HEK293 (cell line): ENCODE measurements at regions not wholly inside any gene's neighbourhood (a gene's known extent, or its start where the extent isn't known, plus 50 kb on each side); places are given as distances from the start of the nearest gene placed in this dataset.

Source experiments
- CTCF ChIA-PET: fragments of 350-600 bp; formaldehyde crosslinking; extraction: SDS; loops from one replicate; lab custom pipeline; 2021; ENCODE audit warnings: antibody characterized with exemption; lab: Yijun Ruan, JAX
- POLR2A ChIA-PET: fragments of 300-600 bp; formaldehyde crosslinking; extraction: SDS; loops from one replicate; lab custom pipeline; 2020; ENCODE audit warnings: antibody characterized with exemption, inconsistent platforms; lab: Yijun Ruan, JAX
- H3K27ac ChIP-seq: fragments of 200-500 bp; sonication (Bioruptor generic); 2 replicates; pipeline ENCODE4 v1.5.1; 2014; ENCODE audit warnings: low read depth, low read length, control low read depth, inconsistent platforms; ENCODE audit errors: extremely low read depth
- H3K36me3 ChIP-seq, 2 experiments: fragments of 200-500 bp in 1 of 2; sonication (Bioruptor generic) in 1 of 2; 1 replicate in 1 of 2; 2 replicates in 1 of 2; pipeline ENCODE4 v1.5.1; 2014 to 2017; ENCODE audit warnings: inconsistent platforms in 2 of 2, low read length in 2 of 2; ENCODE audit not compliant: control insufficient read depth in 2 of 2, insufficient read depth in 1 of 2
- H3K4me1 ChIP-seq: fragments of 200-500 bp; sonication (Bioruptor generic); 2 replicates; pipeline ENCODE4 v1.5.1; 2014; ENCODE audit warnings: mild to moderate bottlenecking, low read length, inconsistent platforms; ENCODE audit not compliant: control insufficient read depth, insufficient read depth
- H3K4me3 ChIP-seq: 2 replicates; pipeline ENCODE4 v1.5.1; 2011; ENCODE audit warnings: low read depth, mild to moderate bottlenecking, control low read depth, low read length, moderate library complexity
- H3K9me3 ChIP-seq: fragments of 200-500 bp; sonication (Bioruptor generic); 2 replicates; pipeline ENCODE4 v1.5.1; 2014; ENCODE audit warnings: low read depth, low read length, inconsistent platforms; ENCODE audit not compliant: control insufficient read depth, insufficient read depth
- EGR2 ChIP-seq: fragments of 450-650 bp; formaldehyde crosslinking; IDR thresholded peaks from 2 replicates; pipeline ENCODE4 v1.5.1; 2016; ENCODE audit warnings: low read depth, missing biosample characterization, missing genetic modification characterization
- KLF7 ChIP-seq: fragments of 450-650 bp; formaldehyde crosslinking; IDR thresholded peaks from 2 replicates; pipeline ENCODE4 v1.5.1; 2016; ENCODE audit warnings: missing biosample characterization, missing genetic modification characterization, borderline replicate concordance
- PATZ1 ChIP-seq: fragments of 450-650 bp; formaldehyde crosslinking; IDR thresholded peaks from 2 replicates; pipeline ENCODE4 v1.5.1; 2016; ENCODE audit warnings: missing biosample characterization, missing genetic modification characterization
- PRDM1 ChIP-seq: fragments of 450-650 bp; formaldehyde crosslinking; IDR thresholded peaks from 2 replicates; pipeline ENCODE4; 2016; ENCODE audit warnings: missing biosample characterization, missing genetic modification characterization
- PRDM6 ChIP-seq: fragments of 450-650 bp; formaldehyde crosslinking; IDR thresholded peaks from 2 replicates; pipeline ENCODE4 v1.5.1; 2017; ENCODE audit warnings: missing biosample characterization, missing genetic modification characterization
- ZBTB8A ChIP-seq: fragments of 450-650 bp; formaldehyde crosslinking; IDR thresholded peaks from 2 replicates; pipeline ENCODE4 v1.5.1; 2016; ENCODE audit warnings: missing biosample characterization, missing genetic modification characterization
- ZNF146 ChIP-seq: fragments of 450-650 bp; formaldehyde crosslinking; IDR thresholded peaks from 2 replicates; pipeline ENCODE4 v1.5.1; 2016; ENCODE audit warnings: missing biosample characterization, missing genetic modification characterization
- ZNF16 ChIP-seq: fragments of 450-650 bp; formaldehyde crosslinking; IDR thresholded peaks from 2 replicates; pipeline ENCODE4 v1.5.1; 2016; ENCODE audit warnings: low read depth, missing biosample characterization, missing genetic modification characterization
- ZNF223 ChIP-seq: fragments of 450-650 bp; formaldehyde crosslinking; IDR thresholded peaks from 2 replicates; pipeline ENCODE4 v1.5.1; 2016; ENCODE audit warnings: missing biosample characterization, missing genetic modification characterization
- ZNF266 ChIP-seq: fragments of 450-650 bp; formaldehyde crosslinking; IDR thresholded peaks from 2 replicates; pipeline ENCODE4 v1.5.1; 2016; ENCODE audit warnings: missing biosample characterization, missing genetic modification characterization, low read depth
- ZNF292 ChIP-seq: fragments of 450-650 bp; formaldehyde crosslinking; IDR thresholded peaks from 2 replicates; pipeline ENCODE4 v1.5.1; 2016; ENCODE audit warnings: low read depth, missing biosample characterization, missing genetic modification characterization, borderline replicate concordance
- ZNF426 ChIP-seq: fragments of 450-650 bp; formaldehyde crosslinking; IDR thresholded peaks from 2 replicates; pipeline ENCODE4 v1.5.1; 2017; ENCODE audit warnings: missing biosample characterization, missing genetic modification characterization, mild to moderate bottlenecking, inconsistent platforms, moderate library complexity
- ZNF488 ChIP-seq: fragments of 450-650 bp; formaldehyde crosslinking; IDR thresholded peaks from 2 replicates; pipeline ENCODE4 v1.5.1; 2016; ENCODE audit warnings: missing biosample characterization, missing genetic modification characterization
- ZNF521 ChIP-seq: fragments of 450-650 bp; formaldehyde crosslinking; IDR thresholded peaks from 2 replicates; pipeline ENCODE4 v1.5.1; 2017; ENCODE audit warnings: missing biosample characterization, mild to moderate bottlenecking, missing genetic modification characterization
- ZNF585B ChIP-seq: fragments of 450-650 bp; formaldehyde crosslinking; IDR thresholded peaks from 2 replicates; pipeline ENCODE4 v1.5.1; 2016; ENCODE audit warnings: missing biosample characterization, missing genetic modification characterization
- ZNF629 ChIP-seq: fragments of 450-650 bp; formaldehyde crosslinking; IDR thresholded peaks from 2 replicates; pipeline ENCODE4 v1.5.1; 2017; ENCODE audit warnings: missing biosample characterization, missing genetic modification characterization
- ZNF654 ChIP-seq: fragments of 450-650 bp; formaldehyde crosslinking; IDR thresholded peaks from 2 replicates; pipeline ENCODE4 v1.5.1; 2016; ENCODE audit warnings: low read depth, missing biosample characterization, missing genetic modification characterization
- ZNF692 ChIP-seq: fragments of 450-650 bp; formaldehyde crosslinking; IDR thresholded peaks from 2 replicates; pipeline ENCODE4 v1.5.1; 2016; ENCODE audit warnings: missing biosample characterization, missing genetic modification characterization
- TF ChIP-seq, protein P1 (sequence below): fragments of 450-650 bp; IDR thresholded peaks from 2 replicates; pipeline ENCODE4 v1.5.1; 2018; ENCODE audit warnings: missing biosample characterization, mild to moderate bottlenecking, missing genetic modification characterization

- ChIA-PET CTCF (interaction anchor here (0.5 kb wide), 1 partner anchor 25 kb away, joined by 4 read pairs; no protein-coding TSS in a partner anchor), POLR2A (no interaction called here)
- Histone ChIP-seq H3K9me3 (no peaks in the 10 kb centered on the region), H3K36me3 (no peaks in the 10 kb centered on the region), H3K27ac (no peak overlapping the region), H3K4me1 (no peaks in the 10 kb centered on the region; the same call in none of the 2 replicates), H3K4me3 (no peak overlapping the region)
- TF ChIP-seq ZNF521 (tag by site-specific recombination) = no peak
These were observed 141.6 kb upstream of the RIOK3 start for GRCh38 chr18:23311351-23312121.

GRCh38 chr18:23313379-23313778, 139.7 kb upstream of the RIOK3 start:
- POLR2A ChIA-PET = no interaction called here
- no peak overlapping the region for H3K27ac ChIP-seq
- no peaks in the 10 kb centered on the region for H3K36me3 ChIP-seq
- TF ChIP-seq PRDM1 (tag by site-specific recombination) (no peak), EGR2 (tag by site-specific recombination) (no peak), ZNF292 (tag by site-specific recombination) (no peak), ZNF488 (tag by site-specific recombination) (no peak)
- CTCF ChIA-PET = interaction anchor here (1.0 kb wide), 1 partner anchor 97 kb away, joined by 5 read pairs; no protein-coding TSS in a partner anchor
- no peaks in the 10 kb centered on the region for H3K9me3 ChIP-seq
- H3K4me1 ChIP-seq = no peaks in the 10 kb centered on the region; the same call in none of the 2 replicates
- no peak overlapping the region for H3K4me3 ChIP-seq

DNA sequence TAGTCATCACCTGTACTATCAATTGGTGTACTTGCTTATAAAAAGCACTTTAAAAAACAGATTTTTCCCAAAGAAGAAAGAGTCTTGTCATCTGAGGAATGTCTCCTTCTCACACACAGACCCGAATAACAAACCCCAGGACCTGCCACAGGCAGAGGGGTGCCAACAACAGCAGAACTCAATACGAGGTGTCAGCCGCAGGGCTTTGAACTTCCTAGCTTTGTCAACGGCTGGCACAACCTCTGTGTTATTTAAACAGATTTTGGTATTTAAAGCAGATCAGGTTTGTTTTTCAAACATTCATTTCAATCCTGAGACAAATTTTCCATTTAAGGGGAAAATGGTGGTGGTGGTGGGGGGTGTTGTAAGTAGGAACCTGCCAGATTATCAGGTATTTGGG, 138.4 kb upstream of the RIOK3 start:
- POLR2A ChIA-PET = no interaction called here

More for the DNA sequence above, 138.4 kb upstream of the RIOK3 start:
- Histone ChIP-seq H3K36me3 (no peaks in the 10 kb centered on the region), H3K4me1 (no peaks in the 10 kb centered on the region; the same call in none of the 2 replicates), H3K9me3 (no peaks in the 10 kb centered on the region), H3K4me3 (no peak overlapping the region)
- CTCF ChIA-PET = no interaction called here
- no peak for TF ChIP-seq ZNF146
- TF ChIP-seq PRDM1 (tag by site-specific recombination) = no peak
- TF ChIP-seq PRDM6 (tag by site-specific recombination) = no peak
- TF ChIP-seq ZNF585B (tag by site-specific recombination) = no peak
- TF ChIP-seq KLF7 (tag by site-specific recombination) = no peak
- no peak for TF ChIP-seq ZNF266 (tag by site-specific recombination)
- no peak for TF ChIP-seq PATZ1
- no peak for TF ChIP-seq ZNF223 (tag by site-specific recombination)
- TF ChIP-seq ZBTB8A (tag by site-specific recombination) = no peak
- no peak for TF ChIP-seq ZNF426
- no peak for TF ChIP-seq ZNF654 (tag by site-specific recombination)
- TF ChIP-seq ZNF629 (tag by site-specific recombination) = no peak
- TF ChIP-seq, protein P1, sequence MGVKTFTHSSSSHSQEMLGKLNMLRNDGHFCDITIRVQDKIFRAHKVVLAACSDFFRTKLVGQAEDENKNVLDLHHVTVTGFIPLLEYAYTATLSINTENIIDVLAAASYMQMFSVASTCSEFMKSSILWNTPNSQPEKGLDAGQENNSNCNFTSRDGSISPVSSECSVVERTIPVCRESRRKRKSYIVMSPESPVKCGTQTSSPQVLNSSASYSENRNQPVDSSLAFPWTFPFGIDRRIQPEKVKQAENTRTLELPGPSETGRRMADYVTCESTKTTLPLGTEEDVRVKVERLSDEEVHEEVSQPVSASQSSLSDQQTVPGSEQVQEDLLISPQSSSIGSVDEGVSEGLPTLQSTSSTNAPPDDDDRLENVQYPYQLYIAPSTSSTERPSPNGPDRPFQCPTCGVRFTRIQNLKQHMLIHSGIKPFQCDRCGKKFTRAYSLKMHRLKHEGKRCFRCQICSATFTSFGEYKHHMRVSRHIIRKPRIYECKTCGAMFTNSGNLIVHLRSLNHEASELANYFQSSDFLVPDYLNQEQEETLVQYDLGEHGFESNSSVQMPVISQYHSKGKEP (tag by site-specific recombination) = no peak
- no peak for TF ChIP-seq ZNF16 (tag by site-specific recombination)
- TF ChIP-seq ZNF692 (tag by site-specific recombination) = no peak
- TF ChIP-seq, all 188 proteins: peak for 0
- H3K27ac ChIP-seq = no peak overlapping the region
